Smooth muscle cell (in vitro differentiated cells): ENCODE measurements at regions not wholly inside any gene's neighbourhood (a gene's known extent, or its start where the extent isn't known, plus 50 kb on each side); places are given as distances from the start of the nearest gene placed in this dataset.

ENCODE experiments used
- DNase-seq: peaks from one replicate; lab custom pipeline; 2025; ENCODE audit not compliant: unreplicated experiment; lab: John Stamatoyannopoulos, UW
- H2AFZ ChIP-seq: fragments of 200-600 bp; sonication (generic); 2 replicates; pipeline ENCODE4 v1.6.0; 2016; ENCODE audit warnings: antibody characterized with exemption, low read depth, mild to moderate bottlenecking
- H3F3A ChIP-seq: fragments of 200-600 bp; sonication (generic); 2 replicates; pipeline ENCODE4 v1.6.0; 2017; ENCODE audit warnings: antibody characterized with exemption, low read depth
- H3K27ac ChIP-seq: fragments of 200-600 bp; sonication (generic); 2 replicates; pipeline ENCODE4 v1.5.1; 2016; ENCODE audit warnings: low read depth, mild to moderate bottlenecking
- H3K27me3 ChIP-seq: fragments of 200-600 bp; sonication (generic); 2 replicates; pipeline ENCODE4 v1.6.1; 2016; ENCODE audit warnings: low read depth, mild to moderate bottlenecking
- H3K36me3 ChIP-seq: fragments of 200-600 bp; sonication (generic); 2 replicates; pipeline ENCODE4 v1.5.1; 2016; ENCODE audit warnings: low read depth
- H3K4me1 ChIP-seq: fragments of 200-600 bp; sonication (generic); 2 replicates; pipeline ENCODE4 v1.5.1; 2016; ENCODE audit warnings: low read depth
- H3K4me2 ChIP-seq: fragments of 200-600 bp; sonication (generic); 2 replicates; pipeline ENCODE4 v1.6.0; 2016; ENCODE audit warnings: mild to moderate bottlenecking
- H3K4me3 ChIP-seq: fragments of 200-600 bp; sonication (generic); 2 replicates; pipeline ENCODE4 v1.5.1; 2016; ENCODE audit warnings: mild to moderate bottlenecking
- H3K79me2 ChIP-seq: fragments of 200-600 bp; sonication (generic); 2 replicates; pipeline ENCODE4 v1.6.0; 2016; ENCODE audit warnings: low read depth, mild to moderate bottlenecking
- H3K9ac ChIP-seq: fragments of 200-600 bp; sonication (generic); 2 replicates; pipeline ENCODE4 v1.6.0; 2016; ENCODE audit warnings: low read depth
- H3K9me3 ChIP-seq: fragments of 200-600 bp; sonication (generic); replicated peaks from 2 replicates; pipeline ENCODE4 v1.5.1; 2016; ENCODE audit warnings: low read depth
- H4K20me1 ChIP-seq: fragments of 200-600 bp; sonication (generic); 2 replicates; pipeline ENCODE4 v1.6.0; 2016; ENCODE audit warnings: low read depth
- CTCF ChIP-seq: fragments of 200-600 bp; sonication (generic); IDR thresholded peaks from 2 replicates; pipeline ENCODE4 v1.5.1; 2017; ENCODE audit warnings: borderline replicate concordance, mild to moderate bottlenecking, antibody characterized with exemption; ENCODE audit not compliant: insufficient read depth, poor library complexity, severe bottlenecking
- WGBS: methylation state at CpG from one replicate; pipeline ENCODE4 v1.1.7; 2016; ENCODE audit warnings: low lambda C conversion rate; 5-methylcytosine and 5-hydroxymethylcytosine counted together

- no peak overlapping the region for H3K4me3 ChIP-seq
- no peaks in the 10 kb centered on the region for H4K20me1 ChIP-seq
- no peaks in the 10 kb centered on the region for H3K27me3 ChIP-seq
- no peak for DNase-seq
- no peak overlapping the region for H3K4me2 ChIP-seq
- no peaks in the 10 kb centered on the region for H3K79me2 ChIP-seq
- no peak overlapping the region for H3K27ac ChIP-seq
- no peaks in the 10 kb centered on the region for H3K36me3 ChIP-seq
- no peaks in the 10 kb centered on the region for H3K9me3 ChIP-seq
- H3K4me1 ChIP-seq = no peaks in the 10 kb centered on the region
- no peak overlapping the region for H3K9ac ChIP-seq
- 63% methylated on average over 5 of the region's 5 CpGs for WGBS
- TF ChIP-seq CTCF = no peak
- H3F3A ChIP-seq = no peaks in the 10 kb centered on the region
- H2AFZ ChIP-seq = no peak overlapping the region
These were observed 113.0 kb upstream of the DPP6 start for GRCh38 chr7:153939177-153939576.

GRCh38 chr7:153939654-153940053 is 112.5 kb upstream of the DPP6 start:
- no peaks in the 10 kb centered on the region for H4K20me1 ChIP-seq
- no peak for DNase-seq
- WGBS = 90% methylated on average over 3 of the region's 3 CpGs
- H3K27me3 ChIP-seq = no peaks in the 10 kb centered on the region
- TF ChIP-seq CTCF = no peak
- H3K9me3 ChIP-seq = no peaks in the 10 kb centered on the region
- H3K79me2 ChIP-seq = no peaks in the 10 kb centered on the region
- no peak overlapping the region for H3K9ac ChIP-seq
- no peak overlapping the region for H3K27ac ChIP-seq
- H3K4me1 ChIP-seq = no peaks in the 10 kb centered on the region
- H3K4me3 ChIP-seq = no peak overlapping the region
- H2AFZ ChIP-seq = no peak overlapping the region
- H3K36me3 ChIP-seq = no peaks in the 10 kb centered on the region
- H3K4me2 ChIP-seq = no peak overlapping the region
- no peaks in the 10 kb centered on the region for H3F3A ChIP-seq

GRCh38 chr7:153941061-153941460 is 111.1 kb upstream of the DPP6 start:
- Histone ChIP-seq H4K20me1 (no peaks in the 10 kb centered on the region), H3K4me3 (no peak overlapping the region), H2AFZ (no peak overlapping the region), H3K9ac (no peak overlapping the region), H3K4me2 (no peak overlapping the region), H3K27ac (no peak overlapping the region), H3K9me3 (no peaks in the 10 kb centered on the region), H3K36me3 (no peaks in the 10 kb centered on the region), H3K79me2 (no peaks in the 10 kb centered on the region), H3K4me1 (no peaks in the 10 kb centered on the region), H3K27me3 (no peaks in the 10 kb centered on the region), H3F3A (no peaks in the 10 kb centered on the region)
- TF ChIP-seq CTCF = no peak
- WGBS = 74% methylated on average over 5 of the region's 5 CpGs
- DNase-seq = no peak

GRCh38 chr7:153942036-153942435 is 110.2 kb upstream of the DPP6 start:
- Histone ChIP-seq H3K9me3 (no peaks in the 10 kb centered on the region), H3F3A (no peaks in the 10 kb centered on the region), H3K4me1 (no peaks in the 10 kb centered on the region), H2AFZ (no peak overlapping the region), H3K27ac (no peak overlapping the region), H3K9ac (no peak overlapping the region), H4K20me1 (no peaks in the 10 kb centered on the region), H3K4me3 (no peak overlapping the region), H3K27me3 (no peaks in the 10 kb centered on the region), H3K36me3 (no peaks in the 10 kb centered on the region), H3K79me2 (no peaks in the 10 kb centered on the region), H3K4me2 (no peak overlapping the region)
- DNase-seq = no peak
- WGBS = 89% methylated on average over 7 of the region's 7 CpGs
- TF ChIP-seq CTCF = no peak
